OCI-LY1 (cell line): ENCODE measurements at regions not wholly inside any gene's neighbourhood (a gene's known extent, or its start where the extent isn't known, plus 50 kb on each side); places are given as distances from the start of the nearest gene placed in this dataset.

ENCODE experiments used
- H2AFZ ChIP-seq: fragments of 200-600 bp; sonication (generic), shearing (Covaris generic); 2 replicates; pipeline ENCODE4 v1.6.0; 2014; ENCODE audit warnings: antibody characterized with exemption, mild to moderate bottlenecking, low read length
- H3F3A ChIP-seq: fragments of 200-600 bp; sonication (generic), shearing (Covaris generic); 2 replicates; pipeline ENCODE4 v1.6.0; 2014; ENCODE audit warnings: mild to moderate bottlenecking, antibody characterized with exemption, low read length, moderate library complexity; ENCODE audit not compliant: insufficient read depth
- H3K27ac ChIP-seq: fragments of 200-600 bp; sonication (generic); 2 replicates; pipeline ENCODE4 v1.5.1; 2014; ENCODE audit warnings: low read length, mixed run types, mild to moderate bottlenecking, low read depth; ENCODE audit not compliant: poor library complexity, severe bottlenecking
- H3K27me3 ChIP-seq: fragments of 200-600 bp; sonication (generic); 2 replicates; pipeline ENCODE4 v1.6.0; 2014; ENCODE audit warnings: antibody characterized with exemption, mild to moderate bottlenecking, low read length, moderate library complexity; ENCODE audit not compliant: insufficient read depth
- H3K36me3 ChIP-seq: fragments of 200-600 bp; sonication (generic); 2 replicates; pipeline ENCODE4 v1.6.1; 2014; ENCODE audit warnings: mild to moderate bottlenecking, antibody characterized with exemption, low read length, moderate library complexity, mixed read lengths; ENCODE audit not compliant: insufficient read depth
- H3K4me1 ChIP-seq: fragments of 200-600 bp; sonication (generic); 2 replicates; pipeline ENCODE4 v1.5.1; 2014; ENCODE audit warnings: mild to moderate bottlenecking, low read length, moderate library complexity; ENCODE audit not compliant: insufficient read depth, severe bottlenecking
- H3K4me2 ChIP-seq: fragments of 200-600 bp; sonication (generic), shearing (Covaris generic); 2 replicates; pipeline ENCODE4 v1.6.1; 2014; ENCODE audit warnings: low read length
- H3K4me3 ChIP-seq: fragments of 200-600 bp; sonication (generic); 2 replicates; pipeline ENCODE4 v1.5.1; 2014; ENCODE audit warnings: low read length, low read depth, mild to moderate bottlenecking, mixed read lengths; ENCODE audit not compliant: poor library complexity, severe bottlenecking
- H3K79me2 ChIP-seq: fragments of 200-600 bp; shearing (Covaris generic); 2 replicates; pipeline ENCODE4 v1.6.1; 2016; ENCODE audit warnings: mixed run types, low read length, mixed read lengths; ENCODE audit not compliant: insufficient read depth
- H3K9ac ChIP-seq: fragments of 200-600 bp; sonication (generic), shearing (Covaris generic); 2 replicates; pipeline ENCODE4 v1.6.1; 2014; ENCODE audit warnings: mild to moderate bottlenecking, low read length, mixed read lengths
- H3K9me2 ChIP-seq: fragments of 200-600 bp; sonication (generic), shearing (Covaris generic); 2 replicates; pipeline ENCODE4 v1.6.1; 2014; ENCODE audit warnings: low read depth, mild to moderate bottlenecking, low read length, mixed read lengths
- H3K9me3 ChIP-seq: fragments of 200-600 bp; shearing (Covaris generic); 2 replicates; pipeline ENCODE4 v1.6.1; 2014; ENCODE audit warnings: low read length, mixed read lengths
- H4K20me1 ChIP-seq: fragments of 200-600 bp; sonication (generic), shearing (Covaris generic); 2 replicates; pipeline ENCODE4 v1.6.0; 2016; ENCODE audit warnings: mild to moderate bottlenecking, low read length; ENCODE audit not compliant: insufficient read depth
- EZH2 ChIP-seq: fragments of 200-600 bp; sonication (generic), shearing (Covaris generic); IDR thresholded peaks from 2 replicates; pipeline ENCODE4 v1.8.0; 2017; ENCODE audit warnings: borderline replicate concordance, mixed run types, mild to moderate bottlenecking, antibody characterized with exemption, low read length, moderate library complexity, mixed read lengths
- TF ChIP-seq, protein P1 (sequence below): fragments of 200-600 bp; sonication (generic), shearing (Covaris generic); IDR thresholded peaks from 2 replicates; pipeline ENCODE4 v1.5.1; 2017; ENCODE audit warnings: mild to moderate bottlenecking, antibody characterized with exemption, low read length, moderate library complexity, mixed read lengths

DNA sequence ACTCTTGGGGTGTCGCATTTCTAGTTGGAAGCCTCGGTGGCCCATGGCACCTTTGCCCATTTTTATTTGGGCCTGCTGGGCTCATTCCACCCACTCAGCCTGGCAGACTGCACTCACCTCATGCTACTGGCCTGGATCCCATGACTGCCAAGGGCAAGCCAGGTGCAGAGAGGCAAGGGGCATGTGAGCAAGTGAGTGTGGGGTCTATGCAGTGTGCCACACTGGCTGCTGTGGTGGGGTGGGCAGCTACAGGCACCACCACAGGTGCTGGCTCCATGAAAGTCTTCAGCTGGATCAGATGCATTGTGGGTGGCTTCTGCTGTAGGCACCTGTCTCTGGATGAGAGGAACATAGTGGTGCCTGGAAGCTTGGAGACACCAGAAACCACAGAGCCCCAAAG is 220.8 kb downstream of the POLR1F start:
- H3K4me1 ChIP-seq, result no peaks in the 10 kb centered on the region
- H2AFZ ChIP-seq, result no peak overlapping the region
- H3K9me3 ChIP-seq, result no peaks in the 10 kb centered on the region
- no peak overlapping the region for H3K4me2 ChIP-seq
- H4K20me1 ChIP-seq, result no peaks in the 10 kb centered on the region
- H3K9ac ChIP-seq, result no peak overlapping the region
- H3K4me3 ChIP-seq, result no peak overlapping the region
- no peak overlapping the region for H3K27ac ChIP-seq
- no peak for TF ChIP-seq EZH2
- TF ChIP-seq, protein P1, sequence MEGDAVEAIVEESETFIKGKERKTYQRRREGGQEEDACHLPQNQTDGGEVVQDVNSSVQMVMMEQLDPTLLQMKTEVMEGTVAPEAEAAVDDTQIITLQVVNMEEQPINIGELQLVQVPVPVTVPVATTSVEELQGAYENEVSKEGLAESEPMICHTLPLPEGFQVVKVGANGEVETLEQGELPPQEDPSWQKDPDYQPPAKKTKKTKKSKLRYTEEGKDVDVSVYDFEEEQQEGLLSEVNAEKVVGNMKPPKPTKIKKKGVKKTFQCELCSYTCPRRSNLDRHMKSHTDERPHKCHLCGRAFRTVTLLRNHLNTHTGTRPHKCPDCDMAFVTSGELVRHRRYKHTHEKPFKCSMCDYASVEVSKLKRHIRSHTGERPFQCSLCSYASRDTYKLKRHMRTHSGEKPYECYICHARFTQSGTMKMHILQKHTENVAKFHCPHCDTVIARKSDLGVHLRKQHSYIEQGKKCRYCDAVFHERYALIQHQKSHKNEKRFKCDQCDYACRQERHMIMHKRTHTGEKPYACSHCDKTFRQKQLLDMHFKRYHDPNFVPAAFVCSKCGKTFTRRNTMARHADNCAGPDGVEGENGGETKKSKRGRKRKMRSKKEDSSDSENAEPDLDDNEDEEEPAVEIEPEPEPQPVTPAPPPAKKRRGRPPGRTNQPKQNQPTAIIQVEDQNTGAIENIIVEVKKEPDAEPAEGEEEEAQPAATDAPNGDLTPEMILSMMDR, result no peak
- no peaks in the 10 kb centered on the region for H3K9me2 ChIP-seq
- H3K79me2 ChIP-seq, result no peaks in the 10 kb centered on the region
- H3F3A ChIP-seq, result no peaks in the 10 kb centered on the region
- H3K36me3 ChIP-seq, result no peaks in the 10 kb centered on the region
- H3K27me3 ChIP-seq, result no peaks in the 10 kb centered on the region

DNA sequence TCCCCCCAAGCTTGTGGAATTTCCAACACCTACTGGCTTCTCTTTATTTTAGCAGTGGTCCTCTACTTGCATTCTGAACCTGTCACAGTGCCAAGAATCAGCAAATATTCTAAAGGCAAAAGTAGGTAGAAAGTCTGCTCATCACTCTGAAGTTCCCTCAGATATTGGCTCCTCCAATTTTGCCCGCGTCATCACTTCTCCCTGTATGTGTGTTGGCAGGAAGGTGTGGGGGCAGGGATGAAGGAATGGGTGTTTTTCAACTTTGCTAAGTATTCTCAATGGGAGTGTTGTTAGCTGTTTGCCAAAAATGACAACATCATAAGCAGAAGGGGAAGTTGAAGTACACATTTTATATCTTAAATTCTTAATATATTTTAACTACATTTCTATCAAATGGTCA is 226.2 kb downstream of the POLR1F start:
- no peaks in the 10 kb centered on the region for H3K79me2 ChIP-seq
- no peak overlapping the region for H3K4me3 ChIP-seq
- no peak overlapping the region for H3K27ac ChIP-seq
- no peak overlapping the region for H2AFZ ChIP-seq
- no peaks in the 10 kb centered on the region for H3K36me3 ChIP-seq
- no peaks in the 10 kb centered on the region for H3K9me2 ChIP-seq
- TF ChIP-seq, protein P1, result no peak
- no peak for TF ChIP-seq EZH2
- H3K4me2 ChIP-seq, result no peak overlapping the region
- no peak overlapping the region for H3K9ac ChIP-seq
- H3K27me3 ChIP-seq, result no peaks in the 10 kb centered on the region; the same call in 1 of the 2 replicates
- H4K20me1 ChIP-seq, result no peaks in the 10 kb centered on the region
- H3K4me1 ChIP-seq, result no peaks in the 10 kb centered on the region
- no peaks in the 10 kb centered on the region for H3F3A ChIP-seq
- no peaks in the 10 kb centered on the region for H3K9me3 ChIP-seq

DNA sequence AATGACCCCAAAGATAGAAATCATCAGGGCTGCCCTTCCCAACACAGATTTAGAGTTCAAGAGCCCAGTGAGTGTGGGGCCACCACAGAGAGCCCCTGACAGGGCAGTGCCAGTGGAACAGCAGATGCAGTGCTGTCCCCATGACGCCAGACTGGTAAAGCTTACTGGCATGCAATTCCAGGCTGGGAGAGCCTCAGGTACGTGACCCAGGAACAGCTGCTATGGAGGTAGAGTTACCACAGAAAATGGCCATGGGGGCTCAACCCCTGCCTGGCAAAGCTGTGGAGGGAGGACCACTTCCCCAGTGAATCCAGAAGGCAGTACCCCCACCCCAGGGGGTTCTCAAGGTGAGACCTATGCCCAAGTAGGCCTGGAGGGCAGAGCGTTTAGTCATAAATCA is 228.5 kb downstream of the POLR1F start:
- Histone ChIP-seq H2AFZ (no peak overlapping the region), H3K9me3 (no peaks in the 10 kb centered on the region), H3K4me3 (no peak overlapping the region), H3K9ac (no peak overlapping the region), H3K27ac (no peak overlapping the region), H3K36me3 (no peaks in the 10 kb centered on the region), H3F3A (no peaks in the 10 kb centered on the region), H3K79me2 (no peaks in the 10 kb centered on the region), H3K27me3 (no peaks in the 10 kb centered on the region; the same call in 1 of the 2 replicates), H3K4me2 (no peak overlapping the region), H3K9me2 (no peaks in the 10 kb centered on the region), H3K4me1 (no peaks in the 10 kb centered on the region), H4K20me1 (no peaks in the 10 kb centered on the region)
- TF ChIP-seq, protein P1, result no peak
- no peak for TF ChIP-seq EZH2
